C4-2B (cell line): ENCODE measurements at regions not wholly inside any gene's neighbourhood (a gene's known extent, or its start where the extent isn't known, plus 50 kb on each side); places are given as distances from the start of the nearest gene placed in this dataset.

Source experiments
- ZFX ChIP-seq: fragments of 450-650 bp; IDR thresholded peaks from 2 replicates; pipeline ENCODE4 v1.6.1; 2017
- TF ChIP-seq, protein P1 (sequence below): fragments of 450-650 bp; conservative IDR thresholded peaks from 2 replicates; pipeline ENCODE4 v1.5.1; 2017; ENCODE audit warnings: mild to moderate bottlenecking

DNA sequence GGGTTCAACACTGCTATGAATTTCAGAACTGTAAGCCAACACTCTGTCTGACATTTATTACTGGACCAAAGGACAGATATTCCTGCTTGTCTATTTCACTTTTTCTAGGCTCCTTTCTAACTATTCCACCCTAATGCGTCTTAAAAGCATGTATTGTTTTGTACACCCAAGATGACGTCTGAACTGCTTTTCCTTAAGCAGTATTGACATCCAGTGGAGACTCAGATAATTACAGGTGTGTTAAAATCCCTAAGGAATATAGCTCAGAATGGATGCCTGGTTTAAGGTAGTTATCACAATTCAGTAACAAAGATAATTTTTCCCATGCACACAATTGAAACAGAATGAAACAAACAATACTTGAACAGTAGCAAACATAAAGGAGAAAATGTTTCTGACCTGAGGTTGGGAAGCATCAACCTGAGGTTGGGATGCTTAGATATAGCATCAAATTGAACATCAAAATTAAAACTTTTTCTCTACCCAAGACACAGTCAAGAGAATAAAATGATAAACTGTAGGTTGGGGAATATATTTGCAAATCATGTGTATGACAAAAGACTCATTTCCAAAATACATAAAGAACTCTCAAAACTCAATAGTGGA is 93.7 kb upstream of the PTPRR start:
- TF ChIP-seq, protein P1, sequence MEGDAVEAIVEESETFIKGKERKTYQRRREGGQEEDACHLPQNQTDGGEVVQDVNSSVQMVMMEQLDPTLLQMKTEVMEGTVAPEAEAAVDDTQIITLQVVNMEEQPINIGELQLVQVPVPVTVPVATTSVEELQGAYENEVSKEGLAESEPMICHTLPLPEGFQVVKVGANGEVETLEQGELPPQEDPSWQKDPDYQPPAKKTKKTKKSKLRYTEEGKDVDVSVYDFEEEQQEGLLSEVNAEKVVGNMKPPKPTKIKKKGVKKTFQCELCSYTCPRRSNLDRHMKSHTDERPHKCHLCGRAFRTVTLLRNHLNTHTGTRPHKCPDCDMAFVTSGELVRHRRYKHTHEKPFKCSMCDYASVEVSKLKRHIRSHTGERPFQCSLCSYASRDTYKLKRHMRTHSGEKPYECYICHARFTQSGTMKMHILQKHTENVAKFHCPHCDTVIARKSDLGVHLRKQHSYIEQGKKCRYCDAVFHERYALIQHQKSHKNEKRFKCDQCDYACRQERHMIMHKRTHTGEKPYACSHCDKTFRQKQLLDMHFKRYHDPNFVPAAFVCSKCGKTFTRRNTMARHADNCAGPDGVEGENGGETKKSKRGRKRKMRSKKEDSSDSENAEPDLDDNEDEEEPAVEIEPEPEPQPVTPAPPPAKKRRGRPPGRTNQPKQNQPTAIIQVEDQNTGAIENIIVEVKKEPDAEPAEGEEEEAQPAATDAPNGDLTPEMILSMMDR = peak; percentile 82
- no peak for TF ChIP-seq ZFX
